HEK293T (cell line): ENCODE measurements at regions not wholly inside any gene's neighbourhood (a gene's known extent, or its start where the extent isn't known, plus 50 kb on each side); places are given as distances from the start of the nearest gene placed in this dataset.

ENCODE experiments used
- CTCF ChIA-PET: fragments of 350-600 bp; formaldehyde crosslinking; extraction: SDS; loops from one replicate; lab custom pipeline; 2021; ENCODE audit warnings: antibody characterized with exemption, inconsistent platforms; lab: Yijun Ruan, JAX
- POLR2A ChIA-PET: fragments of 350-600 bp; formaldehyde crosslinking; extraction: SDS; loops from one replicate; lab custom pipeline; 2020; ENCODE audit warnings: antibody characterized with exemption, inconsistent platforms; lab: Yijun Ruan, JAX
- DNase-seq: peaks from one replicate; pipeline ENCODE4 v3.0.0; 2012; ENCODE audit warnings: mixed read lengths; ENCODE audit errors: extremely low spot score
- ARNT ChIP-seq: fragments of 450-650 bp; IDR thresholded peaks from 2 replicates; pipeline ENCODE4 v1.6.1; 2017; ENCODE audit warnings: mild to moderate bottlenecking
- BHLHE40 ChIP-seq: fragments of 450-650 bp; IDR thresholded peaks from 2 replicates; pipeline ENCODE4 v1.6.1; 2016; ENCODE audit warnings: mild to moderate bottlenecking, moderate library complexity, borderline replicate concordance
- CTBP1 ChIP-seq: fragments of 450-650 bp; IDR thresholded peaks from 2 replicates; pipeline ENCODE4 v1.6.1; 2016; ENCODE audit warnings: borderline replicate concordance
- ELF4 ChIP-seq: fragments of 450-650 bp; IDR thresholded peaks from 2 replicates; pipeline ENCODE4 v1.6.1; 2017; ENCODE audit warnings: antibody characterized with exemption
- FOXA1 ChIP-seq: fragments of 450-650 bp; IDR thresholded peaks from 2 replicates; pipeline ENCODE4 v1.6.1; 2016; ENCODE audit warnings: mild to moderate bottlenecking
- FOXK2 ChIP-seq: fragments of 450-650 bp; IDR thresholded peaks from 2 replicates; pipeline ENCODE4 v1.6.1; 2016; ENCODE audit warnings: mild to moderate bottlenecking
- FOXM1 ChIP-seq: fragments of 450-650 bp; IDR thresholded peaks from 2 replicates; pipeline ENCODE4 v1.6.1; 2017; ENCODE audit warnings: mild to moderate bottlenecking, borderline replicate concordance
- HDGF ChIP-seq: fragments of 450-650 bp; IDR thresholded peaks from 2 replicates; pipeline ENCODE4 v1.6.1; 2017; ENCODE audit warnings: antibody characterized with exemption, borderline replicate concordance
- L3MBTL2 ChIP-seq: fragments of 450-650 bp; conservative IDR thresholded peaks from 2 replicates; pipeline ENCODE4 v1.6.1; 2016; ENCODE audit warnings: mild to moderate bottlenecking
- LEF1 ChIP-seq: fragments of 450-650 bp; IDR thresholded peaks from 2 replicates; pipeline ENCODE4 v1.6.1; 2017; ENCODE audit warnings: mild to moderate bottlenecking, borderline replicate concordance
- NFRKB ChIP-seq: fragments of 450-650 bp; IDR thresholded peaks from 2 replicates; pipeline ENCODE4 v1.6.1; 2016; ENCODE audit warnings: mild to moderate bottlenecking, moderate library complexity
- PKNOX1 ChIP-seq: fragments of 450-650 bp; IDR thresholded peaks from 2 replicates; pipeline ENCODE4 v1.6.1; 2016
- SP1 ChIP-seq: fragments of 450-650 bp; IDR thresholded peaks from 2 replicates; pipeline ENCODE4 v1.6.1; 2017
- SUZ12 ChIP-seq: fragments of 450-650 bp; IDR thresholded peaks from 2 replicates; pipeline ENCODE4 v1.6.1; 2016; ENCODE audit warnings: mild to moderate bottlenecking
- TARDBP ChIP-seq: fragments of 450-650 bp; IDR thresholded peaks from 2 replicates; pipeline ENCODE4 v1.6.1; 2016
- ZNF384 ChIP-seq: fragments of 450-650 bp; IDR thresholded peaks from 2 replicates; pipeline ENCODE4 v1.6.1; 2016

GRCh38 chr11:116551576-116551975, 221.2 kb downstream of the BUD13 start:
- CTCF ChIA-PET = no interaction called here
- no peak for TF ChIP-seq PKNOX1
- no peak for TF ChIP-seq BHLHE40
- no peak for TF ChIP-seq NFRKB
- TF ChIP-seq FOXK2 = no peak
- no peak for TF ChIP-seq FOXA1
- TF ChIP-seq ELF4 = no peak
- no peak for TF ChIP-seq L3MBTL2
- TF ChIP-seq LEF1 = no peak
- TF ChIP-seq FOXM1 = no peak
- no peak for TF ChIP-seq TARDBP
- no peak for TF ChIP-seq HDGF
- no peak for TF ChIP-seq ARNT
- no peak for TF ChIP-seq SP1
- no peak for TF ChIP-seq SUZ12
- TF ChIP-seq CTBP1 = no peak
- no peak for TF ChIP-seq ZNF384
- POLR2A ChIA-PET = no interaction called here
- no peak for DNase-seq

DNA sequence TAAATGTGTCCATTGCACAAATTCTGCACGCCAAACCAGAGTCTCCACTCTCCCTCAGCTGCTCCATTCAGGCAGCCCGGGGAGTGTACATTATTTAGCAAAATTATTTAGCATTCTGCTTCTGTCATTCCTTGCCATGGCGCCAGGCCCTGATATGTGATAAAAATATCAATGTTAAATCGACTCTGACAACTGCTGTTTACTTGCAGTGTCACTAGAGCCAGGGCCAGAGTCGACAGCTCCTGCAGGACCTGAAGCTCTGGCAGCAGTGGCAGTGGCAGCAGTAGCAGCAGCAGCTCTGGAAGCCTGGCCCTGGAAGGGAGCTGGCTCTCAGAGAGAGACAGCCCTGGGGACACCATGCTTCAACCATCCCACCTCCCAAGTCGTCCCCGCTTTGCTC, 224.5 kb downstream of the BUD13 start:
- ChIA-PET CTCF (no interaction called here), POLR2A (no interaction called here)
- no peak for DNase-seq
- TF ChIP-seq TARDBP (no peak), NFRKB (no peak), BHLHE40 (no peak), L3MBTL2 (no peak), CTBP1 (no peak), SUZ12 (no peak), ELF4 (no peak), FOXA1 (no peak), FOXK2 (no peak), SP1 (no peak), HDGF (no peak), ZNF384 (no peak), ARNT (no peak), PKNOX1 (no peak), LEF1 (no peak)

GRCh38 chr11:116547571-116547970, 225.2 kb downstream of the BUD13 start:
- DNase-seq = no peak
- TF ChIP-seq LEF1 (no peak), ZNF384 (no peak), L3MBTL2 (no peak), BHLHE40 (no peak), PKNOX1 (no peak), FOXK2 (no peak), CTBP1 (no peak), SP1 (no peak)
- POLR2A ChIA-PET = no interaction called here
- CTCF ChIA-PET = no interaction called here

DNA sequence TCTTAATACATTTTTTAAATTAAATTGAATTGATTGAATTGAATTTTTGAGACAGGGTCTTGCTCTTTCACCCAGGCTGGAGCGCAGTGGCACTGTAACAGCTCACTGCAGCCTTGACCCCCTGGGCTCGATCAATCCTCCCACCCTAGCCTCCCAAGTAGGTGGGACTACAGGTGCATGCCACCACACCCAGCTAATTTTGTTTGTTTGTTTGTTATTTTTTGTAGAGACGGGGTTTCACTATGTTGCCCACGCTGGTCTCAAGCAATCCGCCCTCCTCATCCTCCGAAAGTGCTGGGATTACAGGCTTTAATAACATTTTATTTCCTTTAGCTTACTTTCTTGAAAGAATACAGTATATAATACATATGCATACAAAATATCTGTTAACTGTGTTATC, 226.9 kb downstream of the BUD13 start:
- TF ChIP-seq TARDBP = no peak
- TF ChIP-seq BHLHE40 = no peak
- TF ChIP-seq HDGF = no peak
- no peak for TF ChIP-seq ARNT
- no peak for TF ChIP-seq NFRKB
- TF ChIP-seq CTBP1 = no peak
- TF ChIP-seq ZNF384 = no peak
- no peak for DNase-seq
- ChIA-PET CTCF (interaction anchor here (0.6 kb wide), 1 partner anchor 593 kb away, joined by 3 read pairs; no protein-coding TSS in a partner anchor), POLR2A (no interaction called here)

GRCh38 chr11:116544721-116545120, 228.1 kb downstream of the BUD13 start:
- ChIA-PET POLR2A (no interaction called here), CTCF (no interaction called here)
- DNase-seq = no peak
- no peak for TF ChIP-seq ZNF384

- no peak for TF ChIP-seq FOXM1
- no peak for TF ChIP-seq FOXA1
- no peak for TF ChIP-seq CTBP1
- POLR2A ChIA-PET = no interaction called here
- CTCF ChIA-PET = no interaction called here
These were observed 228.8 kb downstream of the BUD13 start for GRCh38 chr11:116543911-116544475.

DNA sequence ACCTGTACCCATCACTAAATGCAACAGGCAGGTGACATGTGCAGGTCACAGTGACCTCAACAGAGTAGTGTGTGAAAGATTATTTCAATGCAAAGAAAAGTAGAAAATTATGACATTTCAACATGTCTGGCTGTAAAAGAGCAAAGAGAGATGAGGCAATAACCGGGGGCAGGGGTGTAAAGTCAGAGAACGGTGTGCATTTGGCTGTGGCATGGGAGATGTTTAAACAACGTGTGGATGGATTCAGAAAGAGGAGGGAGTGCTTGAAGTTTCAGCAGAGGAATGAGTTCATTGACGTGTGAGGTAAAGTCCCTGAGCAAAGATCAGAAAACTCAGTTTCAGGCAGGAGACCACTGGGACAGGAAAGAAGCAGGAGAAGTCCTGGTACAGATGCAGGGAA, 229.7 kb downstream of the BUD13 start:
- ChIA-PET CTCF (no interaction called here), POLR2A (no interaction called here)
- TF ChIP-seq ELF4 (no peak), ZNF384 (no peak), L3MBTL2 (no peak), TARDBP (no peak), FOXK2 (no peak), ARNT (no peak), CTBP1 (no peak), NFRKB (no peak), SP1 (no peak), PKNOX1 (no peak), FOXM1 (no peak), FOXA1 (no peak), LEF1 (no peak), BHLHE40 (no peak), HDGF (no peak), SUZ12 (no peak)
- DNase-seq = no peak

More at GRCh38 chr11:116543911-116544475, 228.8 kb downstream of the BUD13 start:
- no peak for DNase-seq
